ENCODE measurements at regions not wholly inside any gene's neighbourhood (a gene's known extent, or its start where the extent isn't known, plus 50 kb on each side); places are given as distances from the start of the nearest gene placed in this dataset.
A peak's percentile ranks its signal among the peaks of the same experiment; 100 is the strongest.
"Not testable (repeated sequence)": the region's sequence is repeated elsewhere in the genome, so short reads cannot be mapped to it uniquely, and the experiment has no call there.

DNA sequence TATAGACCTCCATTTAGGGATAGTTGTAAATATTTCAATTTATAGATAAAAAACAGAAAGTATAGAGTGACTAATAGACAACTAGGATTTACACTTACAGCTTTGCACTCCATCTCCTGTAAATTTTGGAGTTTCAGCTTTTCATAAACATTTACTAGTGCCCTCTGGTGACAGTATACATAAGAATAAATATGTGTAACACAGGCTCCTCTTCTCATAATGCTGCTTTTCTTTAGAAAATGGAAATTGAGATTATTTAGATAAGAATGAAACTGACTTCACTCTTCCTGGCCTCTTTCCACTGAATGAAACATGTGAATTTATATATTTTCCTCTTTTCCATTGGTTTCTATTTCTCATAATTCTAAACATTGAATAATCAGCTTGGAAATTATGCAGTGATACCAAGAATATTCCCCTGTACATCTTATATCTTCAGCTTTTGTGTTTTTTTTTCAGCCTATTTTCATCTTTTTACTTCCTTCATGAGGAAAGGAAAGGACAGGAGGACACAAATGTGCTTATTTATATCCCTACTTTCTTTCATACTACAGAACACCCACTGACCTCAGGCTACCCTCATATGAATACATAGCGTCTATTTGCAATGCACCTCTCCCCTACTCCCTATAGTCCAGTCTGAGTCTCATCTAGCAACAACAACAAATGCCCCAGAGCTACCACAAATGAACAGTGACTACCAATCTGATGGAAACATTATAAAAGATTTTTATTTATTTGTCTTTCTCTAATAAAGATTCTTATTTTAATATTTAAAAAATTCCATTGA is 103.1 kb upstream of the CCDC39 start:
- Histone ChIP-seq H3K27me3 (no peaks in the 10 kb centered on the region), H3K4me3 (no peak overlapping the region), H3K4me1 (no peaks in the 10 kb centered on the region), H3K36me3 (no peaks in the 10 kb centered on the region), H3K27ac (no peak overlapping the region), H3K9me3 (peaks cover 0 to 6% (median 4%) of the 10 kb centered on the region in 4 donors)
- intact Hi-C loops (cut with DNase I), result no loop called here
- DNase-seq, result no peak
- TF ChIP-seq POLR2AphosphoS5 (IDR thresholded peaks at IDR 0.05), result no peak
- no peak for TF ChIP-seq POLR2A (IDR thresholded peaks at IDR 0.05)
- TF ChIP-seq, protein P1, sequence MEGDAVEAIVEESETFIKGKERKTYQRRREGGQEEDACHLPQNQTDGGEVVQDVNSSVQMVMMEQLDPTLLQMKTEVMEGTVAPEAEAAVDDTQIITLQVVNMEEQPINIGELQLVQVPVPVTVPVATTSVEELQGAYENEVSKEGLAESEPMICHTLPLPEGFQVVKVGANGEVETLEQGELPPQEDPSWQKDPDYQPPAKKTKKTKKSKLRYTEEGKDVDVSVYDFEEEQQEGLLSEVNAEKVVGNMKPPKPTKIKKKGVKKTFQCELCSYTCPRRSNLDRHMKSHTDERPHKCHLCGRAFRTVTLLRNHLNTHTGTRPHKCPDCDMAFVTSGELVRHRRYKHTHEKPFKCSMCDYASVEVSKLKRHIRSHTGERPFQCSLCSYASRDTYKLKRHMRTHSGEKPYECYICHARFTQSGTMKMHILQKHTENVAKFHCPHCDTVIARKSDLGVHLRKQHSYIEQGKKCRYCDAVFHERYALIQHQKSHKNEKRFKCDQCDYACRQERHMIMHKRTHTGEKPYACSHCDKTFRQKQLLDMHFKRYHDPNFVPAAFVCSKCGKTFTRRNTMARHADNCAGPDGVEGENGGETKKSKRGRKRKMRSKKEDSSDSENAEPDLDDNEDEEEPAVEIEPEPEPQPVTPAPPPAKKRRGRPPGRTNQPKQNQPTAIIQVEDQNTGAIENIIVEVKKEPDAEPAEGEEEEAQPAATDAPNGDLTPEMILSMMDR (IDR thresholded peaks at IDR 0.05), result no peak
- TF ChIP-seq EP300 (IDR thresholded peaks at IDR 0.05), result no peak
- whole genome bisulfite sequencing, 2 donors, result 83 to 91% methylated on average over 1 of the region's 1 CpG

GRCh38 chr3:180786227-180786626 is 106.9 kb upstream of the CCDC39 start:
- intact Hi-C loops (cut with DNase I); H3K4me1 ChIP-seq; H3K4me3 ChIP-seq; H3K9me3 ChIP-seq; H3K36me3 ChIP-seq; H3K27me3 ChIP-seq; H3K27ac ChIP-seq; DNase-seq: not testable (repeated sequence)
- 68 to 70% methylated on average over 3 of the region's 3 CpGs for WGBS, 2 donors

GRCh38 chr3:180789774-180790173 is 110.5 kb upstream of the CCDC39 start:
- no peaks in the 10 kb centered on the region for H3K4me1 ChIP-seq
- WGBS, 2 donors, result 51 to 65% methylated on average over 2 of the region's 2 CpGs
- H3K27ac ChIP-seq, result no peak overlapping the region
- H3K4me3 ChIP-seq, result no peak overlapping the region
- intact Hi-C loops (cut with DNase I), result no loop called here
- DNase-seq, result no peak
- no peaks in the 10 kb centered on the region for H3K36me3 ChIP-seq
- no peaks in the 10 kb centered on the region for H3K9me3 ChIP-seq
- TF ChIP-seq, protein P1 (IDR thresholded peaks at IDR 0.05), result no peak
- TF ChIP-seq POLR2A (IDR thresholded peaks at IDR 0.05) (no peak), POLR2AphosphoS5 (IDR thresholded peaks at IDR 0.05) (no peak)
- H3K27me3 ChIP-seq, result no peaks in the 10 kb centered on the region

- DNase-seq, result no peak
- Histone ChIP-seq H3K27me3 (no peaks in the 10 kb centered on the region), H3K4me3 (no peak overlapping the region), H3K36me3 (no peaks in the 10 kb centered on the region), H3K27ac (no peak overlapping the region), H3K4me1 (no peaks in the 10 kb centered on the region), H3K9me3 (no peaks in the 10 kb centered on the region)
- WGBS, 2 donors, result 57 to 63% methylated on average over 4 of the region's 4 CpGs
- TF ChIP-seq, protein P1 (IDR thresholded peaks at IDR 0.05), result no peak
- TF ChIP-seq POLR2A (IDR thresholded peaks at IDR 0.05), result no peak
- no peak for TF ChIP-seq POLR2AphosphoS5 (IDR thresholded peaks at IDR 0.05)
- TF ChIP-seq EP300 (IDR thresholded peaks at IDR 0.05), result no peak
- intact Hi-C loops (cut with DNase I), result no loop called here
These were observed 114.3 kb upstream of the FXR1 start for GRCh38 chr3:180798197-180798596.

- Histone ChIP-seq H3K4me1 (no peaks in the 10 kb centered on the region), H3K27ac (no peak overlapping the region), H3K36me3 (no peaks in the 10 kb centered on the region), H3K27me3 (no peaks in the 10 kb centered on the region), H3K9me3 (no peaks in the 10 kb centered on the region), H3K4me3 (no peak overlapping the region)
- TF ChIP-seq, protein P1 (IDR thresholded peaks at IDR 0.05), result peak in 1 of 4 experiments; percentile 32
- TF ChIP-seq EP300 (IDR thresholded peaks at IDR 0.05), result no peak
- intact Hi-C loops (cut with DNase I), result no loop called here
- DNase-seq, result no peak
These were observed 109.6 kb upstream of the FXR1 start for GRCh38 chr3:180802837-180803236.
